GM19395 (cell line): ENCODE measurements at regions not wholly inside any gene's neighbourhood (a gene's known extent, or its start where the extent isn't known, plus 50 kb on each side); places are given as distances from the start of the nearest gene placed in this dataset.
A peak's percentile ranks its signal among the peaks of the same experiment; 100 is the strongest.

Source experiments
- ATAC-seq: cut with Tn5 transposase; IDR thresholded peaks from one replicate; pipeline ENCODE4 v1.9.1; 2021; ENCODE audit warnings: mild to moderate bottlenecking, moderate library complexity; ENCODE audit not compliant: unreplicated experiment

- no peak for ATAC-seq
These were observed 1317.0 kb upstream of the ACO1 start for GRCh38 chr9:31067418-31067817.

- no peak for ATAC-seq
These were observed 1312.7 kb upstream of the ACO1 start for GRCh38 chr9:31071606-31072286.

GRCh38 chr9:31078175-31078574 lies 1306.3 kb upstream of the ACO1 start:
- ATAC-seq: peak; percentile 69

GRCh38 chr9:31084350-31084749 lies 1300.1 kb upstream of the ACO1 start:
- no peak for ATAC-seq

- ATAC-seq: no peak
These were observed 1294.8 kb upstream of the ACO1 start for GRCh38 chr9:31089549-31090221.

- no peak for ATAC-seq
These were observed 1284.1 kb upstream of the ACO1 start for GRCh38 chr9:31100311-31100710.

GRCh38 chr9:31103836-31104235 lies 1280.6 kb upstream of the ACO1 start:
- ATAC-seq: peak; percentile 86

- peak; percentile 34 for ATAC-seq
These were observed 1280.2 kb upstream of the ACO1 start for GRCh38 chr9:31104249-31104648.

GRCh38 chr9:31112491-31112890 lies 1272.0 kb upstream of the ACO1 start:
- no peak for ATAC-seq

GRCh38 chr9:31114346-31114745 lies 1270.1 kb upstream of the ACO1 start:
- ATAC-seq: no peak

- ATAC-seq: peak; percentile 90
These were observed 1264.5 kb upstream of the ACO1 start for GRCh38 chr9:31119890-31120454.

- ATAC-seq: no peak
These were observed 1260.1 kb upstream of the ACO1 start for GRCh38 chr9:31124389-31124788.

GRCh38 chr9:31135567-31135966 lies 1248.9 kb upstream of the ACO1 start:
- no peak for ATAC-seq

- ATAC-seq: no peak
These were observed 1247.9 kb upstream of the ACO1 start for GRCh38 chr9:31136524-31136923.

- no peak for ATAC-seq
These were observed 1247.0 kb upstream of the ACO1 start for GRCh38 chr9:31137176-31138160.

GRCh38 chr9:31140316-31140715 lies 1244.1 kb upstream of the ACO1 start:
- peak; percentile 74 for ATAC-seq

GRCh38 chr9:31142456-31142855 lies 1242.0 kb upstream of the ACO1 start:
- no peak for ATAC-seq

- ATAC-seq: no peak
These were observed 1239.8 kb upstream of the ACO1 start for GRCh38 chr9:31144614-31145013.

- peak; percentile 97 for ATAC-seq
These were observed 1237.8 kb upstream of the ACO1 start for GRCh38 chr9:31146485-31147166.

- peak; percentile 96 for ATAC-seq
These were observed 1231.1 kb upstream of the ACO1 start for GRCh38 chr9:31153250-31153840.
